Fibroblast of skin of right biceps (primary cell): ENCODE measurements at regions not wholly inside any gene's neighbourhood (a gene's known extent, or its start where the extent isn't known, plus 50 kb on each side); places are given as distances from the start of the nearest gene placed in this dataset.

Experiments
- DNase-seq: peaks from one replicate; pipeline ENCODE4 v3.0.0-alpha.2; 2013

- DNase-seq = no peak
Measured at GRCh38 chr10:28971255-28971654, 293.9 kb downstream of the BAMBI start.

- no peak for DNase-seq
Measured at GRCh38 chr10:28971764-28972163, 294.4 kb downstream of the BAMBI start.

GRCh38 chr10:28973309-28973972, 296.1 kb downstream of the BAMBI start:
- DNase-seq = no peak

GRCh38 chr10:28975891-28976531, 298.7 kb downstream of the BAMBI start:
- DNase-seq = no peak

- no peak for DNase-seq
Measured at GRCh38 chr10:28977518-28977917, 300.2 kb downstream of the BAMBI start.

- no peak for DNase-seq
Measured at GRCh38 chr10:28980264-28980663, 302.9 kb downstream of the BAMBI start.

GRCh38 chr10:28981007-28981406, 303.7 kb downstream of the BAMBI start:
- DNase-seq = no peak

GRCh38 chr10:28982974-28983373, 305.7 kb downstream of the BAMBI start:
- DNase-seq = no peak

- no peak for DNase-seq
Measured at GRCh38 chr10:28983799-28984198, 305.1 kb upstream of the LYZL1 start.

- peak; percentile 94 for DNase-seq
Measured at GRCh38 chr10:28984431-28984830, 304.4 kb upstream of the LYZL1 start.

GRCh38 chr10:28985137-28985885, 303.6 kb upstream of the LYZL1 start:
- DNase-seq = no peak

GRCh38 chr10:28986117-28986792, 302.6 kb upstream of the LYZL1 start:
- DNase-seq = peak; percentile 71

- no peak for DNase-seq
Measured at GRCh38 chr10:28986856-28987255, 302.0 kb upstream of the LYZL1 start.

- DNase-seq = no peak
Measured at GRCh38 chr10:28987555-28988320, 301.1 kb upstream of the LYZL1 start.

- DNase-seq = no peak
Measured at GRCh38 chr10:28988980-28989379, 299.9 kb upstream of the LYZL1 start.

GRCh38 chr10:28991333-28992270, 297.3 kb upstream of the LYZL1 start:
- DNase-seq = peak; percentile 81

- no peak for DNase-seq
Measured at GRCh38 chr10:28993056-28993455, 295.8 kb upstream of the LYZL1 start.

- no peak for DNase-seq
Measured at GRCh38 chr10:28993861-28994260, 295.0 kb upstream of the LYZL1 start.

GRCh38 chr10:28994802-28995201, 294.1 kb upstream of the LYZL1 start:
- DNase-seq = peak; percentile 38

- no peak for DNase-seq
Measured at GRCh38 chr10:28995497-28995896, 293.4 kb upstream of the LYZL1 start.

GRCh38 chr10:28996345-28996744, 292.5 kb upstream of the LYZL1 start:
- DNase-seq = no peak
